HTR-8/SVneo (cell line): ENCODE measurements at regions not wholly inside any gene's neighbourhood (a gene's known extent, or its start where the extent isn't known, plus 50 kb on each side); places are given as distances from the start of the nearest gene placed in this dataset.
"Not testable (repeated sequence)": the region's sequence is repeated elsewhere in the genome, so short reads cannot be mapped to it uniquely, and the experiment has no call there.

Experiments
- DNase-seq: peaks from one replicate; pipeline ENCODE4 v3.0.0; 2011; ENCODE audit warnings: low spot score, mixed read lengths; ENCODE audit not compliant: insufficient read length
- FAIRE-seq: peaks from 2 replicates; lab custom pipeline; 2011; peaks lifted over from hg19 to GRCh38; lab: Jason Lieb, UNC

- no peak for FAIRE-seq
- no peak for DNase-seq
Observed at GRCh38 chr3:178967177-178967532, 104.5 kb downstream of the ZMAT3 start.

- FAIRE-seq: no peak
- DNase-seq: peak; percentile 12
Observed at GRCh38 chr3:178966299-178967176, 105.1 kb downstream of the ZMAT3 start.

GRCh38 chr3:178964551-178964950 is 107.1 kb downstream of the ZMAT3 start:
- DNase-seq (no peak), FAIRE-seq (no peak)

- no peak for FAIRE-seq
- no peak for DNase-seq
Observed at GRCh38 chr3:178960918-178961317, 110.7 kb downstream of the ZMAT3 start.

- no peak for DNase-seq
Observed at GRCh38 chr3:178960181-178960580, 111.4 kb downstream of the ZMAT3 start.

GRCh38 chr3:178950676-178951075 is 120.9 kb downstream of the ZMAT3 start:
- FAIRE-seq: no peak
- no peak for DNase-seq

More at GRCh38 chr3:178960181-178960580, 111.4 kb downstream of the ZMAT3 start:
- FAIRE-seq: no peak

- no peak for FAIRE-seq
Observed at GRCh38 chr3:178949896-178950295, 121.7 kb downstream of the ZMAT3 start.

GRCh38 chr3:178948546-178948945 is 123.1 kb downstream of the ZMAT3 start:
- FAIRE-seq (no peak), DNase-seq (no peak)

More at GRCh38 chr3:178949896-178950295, 121.7 kb downstream of the ZMAT3 start:
- no peak for DNase-seq

GRCh38 chr3:178947738-178948137 is 123.9 kb downstream of the ZMAT3 start:
- FAIRE-seq (no peak), DNase-seq (no peak)

- not testable (repeated sequence) for DNase-seq, FAIRE-seq
Observed at GRCh38 chr3:178942261-178942660, 129.3 kb downstream of the ZMAT3 start.

GRCh38 chr3:178930116-178930515 is 141.5 kb downstream of the ZMAT3 start:
- FAIRE-seq (no peak), DNase-seq (no peak)

GRCh38 chr3:178916223-178916622 is 155.4 kb downstream of the ZMAT3 start:
- no peak for DNase-seq
- no peak for FAIRE-seq

- FAIRE-seq (no peak), DNase-seq (no peak)
Observed at GRCh38 chr3:178915365-178915764, 156.2 kb downstream of the ZMAT3 start.

GRCh38 chr3:178907081-178907480 is 164.5 kb downstream of the ZMAT3 start:
- no peak for DNase-seq
- FAIRE-seq: no peak

GRCh38 chr3:178901204-178901603 is 170.4 kb downstream of the ZMAT3 start:
- FAIRE-seq (no peak), DNase-seq (no peak)

- no peak for FAIRE-seq
- no peak for DNase-seq
Observed at GRCh38 chr3:178900029-178900646, 171.5 kb downstream of the ZMAT3 start.

- DNase-seq (no peak), FAIRE-seq (no peak)
Observed at GRCh38 chr3:178895178-178895789, 176.3 kb downstream of the ZMAT3 start.
